Activated T-cell treated with anti-CD3 and anti-CD28 coated beads, Interleukin-2, amount 50 U/mL, for 72 hours (primary cell): ENCODE measurements at regions not wholly inside any gene's neighbourhood (a gene's known extent, or its start where the extent isn't known, plus 50 kb on each side); places are given as distances from the start of the nearest gene placed in this dataset.
"Not testable (repeated sequence)": the region's sequence is repeated elsewhere in the genome, so short reads cannot be mapped to it uniquely, and the experiment has no call there.

Source experiments
- ATAC-seq, 2 donors: fragments of 150-1000 bp; cut with Tn5 transposase; replicated peaks in 1 of 2; 2 replicates each; pipeline ENCODE4 v1.10.0; 2021; ENCODE audit warnings: moderate library complexity in 2 of 2, mild to moderate bottlenecking in 1 of 2
- DNase-seq, 2 donors: peaks; one replicate each; pipeline ENCODE4 v3.0.0; 2021 to 2022; ENCODE audit warnings: mixed read lengths in 1 of 2
- H3K27ac Mint-ChIP-seq: one replicate; pipeline ENCODE4 v1.8.0; 2022; ENCODE audit warnings: mild to moderate bottlenecking, moderate library complexity, mixed read lengths
- H3K27me3 Mint-ChIP-seq: one replicate; pipeline ENCODE4 v1.8.0; 2022; ENCODE audit warnings: low read depth, mixed read lengths
- H3K36me3 Mint-ChIP-seq, 2 donors: one replicate each; pipeline ENCODE4 v1.8.0; 2022; ENCODE audit warnings: mixed read lengths in 2 of 2, mild to moderate bottlenecking in 1 of 2; ENCODE audit not compliant: insufficient read depth in 2 of 2
- H3K4me1 Mint-ChIP-seq: one replicate; pipeline ENCODE4 v1.8.0; 2022; ENCODE audit warnings: low read depth, mixed read lengths
- H3K4me3 Mint-ChIP-seq, 2 donors: one replicate each; pipeline ENCODE4 v1.8.0; 2022; ENCODE audit warnings: mild to moderate bottlenecking in 2 of 2, mixed read lengths in 2 of 2, moderate library complexity in 2 of 2
- H3K9me3 Mint-ChIP-seq, 2 donors: one replicate each; pipeline ENCODE4 v1.8.0; 2022; ENCODE audit warnings: mixed read lengths in 2 of 2

GRCh38 chr13:50422181-50423148 lies 407.2 kb downstream of the KCNRG start:
- Mint-ChIP-seq H3K27me3 (no peaks in the 10 kb centered on the region), H3K4me3 (peak overlapping the region in 1 of 2 donors; percentile 5), H3K9me3 (no peaks in the 10 kb centered on the region), H3K4me1 (peaks cover 11% of the 10 kb centered on the region), H3K27ac (no peak overlapping the region), H3K36me3 (no peaks in the 10 kb centered on the region)
- DNase-seq: no peak
- ATAC-seq: peak in 1 of 2 donors; percentile 4

GRCh38 chr13:50424993-50425392 lies 409.7 kb downstream of the KCNRG start:
- DNase-seq: no peak
- peak; percentile 44 to 63 for ATAC-seq
- H3K4me3 Mint-ChIP-seq: no peak overlapping the region
- peaks cover 27% of the 10 kb centered on the region for H3K4me1 Mint-ChIP-seq
- no peaks in the 10 kb centered on the region for H3K27me3 Mint-ChIP-seq
- H3K27ac Mint-ChIP-seq: no peak overlapping the region
- no peaks in the 10 kb centered on the region for H3K9me3 Mint-ChIP-seq
- H3K36me3 Mint-ChIP-seq: no peaks in the 10 kb centered on the region

- Mint-ChIP-seq H3K4me3 (no peak overlapping the region), H3K27me3 (no peaks in the 10 kb centered on the region), H3K4me1 (peaks cover 27% of the 10 kb centered on the region), H3K36me3 (no peaks in the 10 kb centered on the region), H3K27ac (no peak overlapping the region), H3K9me3 (no peaks in the 10 kb centered on the region)
- ATAC-seq (no peak), DNase-seq (no peak)
Measured at GRCh38 chr13:50425772-50426171, 410.5 kb downstream of the KCNRG start.

GRCh38 chr13:50426927-50427326 lies 411.7 kb downstream of the KCNRG start:
- H3K27ac Mint-ChIP-seq: no peak overlapping the region
- no peaks in the 10 kb centered on the region for H3K27me3 Mint-ChIP-seq
- no peak for ATAC-seq
- no peaks in the 10 kb centered on the region for H3K9me3 Mint-ChIP-seq
- no peak for DNase-seq
- no peaks in the 10 kb centered on the region for H3K36me3 Mint-ChIP-seq
- H3K4me1 Mint-ChIP-seq: peaks cover 27% of the 10 kb centered on the region
- no peak overlapping the region for H3K4me3 Mint-ChIP-seq

- not testable (repeated sequence) for H3K27ac Mint-ChIP-seq, H3K4me3 Mint-ChIP-seq, H3K36me3 Mint-ChIP-seq, ATAC-seq, H3K9me3 Mint-ChIP-seq, DNase-seq, H3K27me3 Mint-ChIP-seq
- peaks cover 25% of the 10 kb centered on the region for H3K4me1 Mint-ChIP-seq
Measured at GRCh38 chr13:50427511-50427910, 412.3 kb downstream of the KCNRG start.

- no peaks in the 10 kb centered on the region for H3K9me3 Mint-ChIP-seq
- no peaks in the 10 kb centered on the region for H3K27me3 Mint-ChIP-seq
- peaks cover 23% of the 10 kb centered on the region for H3K4me1 Mint-ChIP-seq
- no peaks in the 10 kb centered on the region for H3K36me3 Mint-ChIP-seq
- no peak overlapping the region for H3K4me3 Mint-ChIP-seq
- H3K27ac Mint-ChIP-seq: peak overlapping the region; percentile 22
- DNase-seq: no peak
- peak; percentile 54 to 55 for ATAC-seq
Measured at GRCh38 chr13:50428183-50428877, 413.1 kb downstream of the KCNRG start.

- H3K36me3 Mint-ChIP-seq: no peaks in the 10 kb centered on the region
- DNase-seq (no peak), ATAC-seq (no peak)
- no peaks in the 10 kb centered on the region for H3K4me1 Mint-ChIP-seq
- no peak overlapping the region for H3K4me3 Mint-ChIP-seq
- H3K27me3 Mint-ChIP-seq: no peaks in the 10 kb centered on the region
- H3K27ac Mint-ChIP-seq: no peak overlapping the region
- H3K9me3 Mint-ChIP-seq: no peaks in the 10 kb centered on the region
Measured at GRCh38 chr13:50435011-50435410, 408.5 kb downstream of the DLEU7 start.

- H3K9me3 Mint-ChIP-seq: no peaks in the 10 kb centered on the region
- no peak overlapping the region for H3K27ac Mint-ChIP-seq
- H3K36me3 Mint-ChIP-seq: no peaks in the 10 kb centered on the region
- no peak overlapping the region for H3K4me3 Mint-ChIP-seq
- ATAC-seq (no peak), DNase-seq (no peak)
- H3K27me3 Mint-ChIP-seq: no peaks in the 10 kb centered on the region
- H3K4me1 Mint-ChIP-seq: no peaks in the 10 kb centered on the region
Measured at GRCh38 chr13:50437252-50437651, 406.2 kb downstream of the DLEU7 start.

- Mint-ChIP-seq H3K36me3 (no peaks in the 10 kb centered on the region), H3K4me3 (no peak overlapping the region), H3K4me1 (peaks cover 6% of the 10 kb centered on the region), H3K9me3 (no peaks in the 10 kb centered on the region), H3K27me3 (no peaks in the 10 kb centered on the region), H3K27ac (no peak overlapping the region)
- DNase-seq (no peak), ATAC-seq (no peak)
Measured at GRCh38 chr13:50438351-50438750, 405.1 kb downstream of the DLEU7 start.

- H3K4me1 Mint-ChIP-seq: peaks cover 6% of the 10 kb centered on the region
- H3K27me3 Mint-ChIP-seq: no peaks in the 10 kb centered on the region
- H3K9me3 Mint-ChIP-seq: no peaks in the 10 kb centered on the region
- no peak for DNase-seq
- no peak overlapping the region for H3K27ac Mint-ChIP-seq
- ATAC-seq: no peak
- H3K36me3 Mint-ChIP-seq: no peaks in the 10 kb centered on the region
- H3K4me3 Mint-ChIP-seq: no peak overlapping the region
Measured at GRCh38 chr13:50441130-50441529, 402.4 kb downstream of the DLEU7 start.

GRCh38 chr13:50444726-50445125 lies 398.8 kb downstream of the DLEU7 start:
- H3K36me3 Mint-ChIP-seq: no peaks in the 10 kb centered on the region
- DNase-seq (no peak), ATAC-seq (no peak)
- H3K4me1 Mint-ChIP-seq: peaks cover 6% of the 10 kb centered on the region
- no peak overlapping the region for H3K4me3 Mint-ChIP-seq
- no peaks in the 10 kb centered on the region for H3K9me3 Mint-ChIP-seq
- no peaks in the 10 kb centered on the region for H3K27me3 Mint-ChIP-seq
- no peak overlapping the region for H3K27ac Mint-ChIP-seq

GRCh38 chr13:50446611-50447010 lies 396.9 kb downstream of the DLEU7 start:
- H3K9me3 Mint-ChIP-seq: no peaks in the 10 kb centered on the region
- no peak overlapping the region for H3K27ac Mint-ChIP-seq
- peaks cover 11% of the 10 kb centered on the region for H3K4me1 Mint-ChIP-seq
- DNase-seq (no peak), ATAC-seq (no peak)
- H3K36me3 Mint-ChIP-seq: no peaks in the 10 kb centered on the region
- no peak overlapping the region for H3K4me3 Mint-ChIP-seq
- H3K27me3 Mint-ChIP-seq: no peaks in the 10 kb centered on the region

- no peak overlapping the region for H3K4me3 Mint-ChIP-seq
- DNase-seq (no peak), ATAC-seq (no peak)
- H3K4me1 Mint-ChIP-seq: peaks cover 5% of the 10 kb centered on the region
- no peaks in the 10 kb centered on the region for H3K36me3 Mint-ChIP-seq
- no peak overlapping the region for H3K27ac Mint-ChIP-seq
- no peaks in the 10 kb centered on the region for H3K27me3 Mint-ChIP-seq
- H3K9me3 Mint-ChIP-seq: no peaks in the 10 kb centered on the region
Measured at GRCh38 chr13:50448535-50448998, 394.9 kb downstream of the DLEU7 start.
